GM12864 (cell line): ENCODE measurements at regions not wholly inside any gene's neighbourhood (a gene's known extent, or its start where the extent isn't known, plus 50 kb on each side); places are given as distances from the start of the nearest gene placed in this dataset.

Experiments used
- DNase-seq: peaks from one replicate; pipeline ENCODE4 v3.0.0-alpha.2; 2011; ENCODE audit warnings: low read depth
- H3K4me3 ChIP-seq: 2 replicates; pipeline ENCODE4 v1.5.1; 2011; ENCODE audit warnings: mild to moderate bottlenecking, low read depth, low read length, control low read depth
- TF ChIP-seq, protein P1 (sequence below): IDR thresholded peaks from 2 replicates; pipeline ENCODE4 v1.5.1; 2011; ENCODE audit warnings: low read depth, mild to moderate bottlenecking, moderate library complexity, low read length, control low read depth, inconsistent platforms; ENCODE audit errors: missing control alignments

DNA sequence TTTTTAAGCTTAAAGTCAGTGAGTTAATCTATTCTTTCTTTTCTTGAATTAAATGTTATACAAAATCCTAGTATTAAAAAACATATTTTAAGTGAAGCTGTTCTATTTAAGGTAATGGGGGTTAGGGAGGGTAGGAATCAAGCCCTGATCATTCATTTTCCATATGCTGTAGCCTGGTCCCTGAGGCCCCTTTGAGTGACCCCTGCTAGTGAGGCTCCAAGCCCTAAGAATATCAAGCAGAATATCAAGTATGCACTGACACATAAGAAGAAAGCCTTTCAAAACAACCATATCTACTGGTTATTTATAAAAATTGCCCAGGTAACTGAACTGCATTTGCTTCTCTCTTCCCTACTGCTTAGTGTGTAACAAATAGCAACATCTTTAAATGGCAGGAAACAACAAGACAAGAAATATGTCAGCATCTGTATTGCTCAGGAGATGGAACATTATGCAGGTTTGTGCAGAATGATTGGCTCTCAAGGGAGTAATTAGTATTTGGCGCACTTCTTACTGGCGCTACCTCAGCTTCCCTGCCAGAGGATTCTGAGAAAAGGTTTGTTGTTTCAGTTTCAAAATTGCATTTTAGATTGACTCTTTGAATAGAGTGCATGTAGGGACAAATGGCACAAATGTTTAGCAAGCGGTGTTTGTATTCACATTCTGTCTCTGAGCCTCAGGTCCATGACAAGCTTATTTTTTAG lies 223.0 kb downstream of the DUSP6 start:
- no peak overlapping the region for H3K4me3 ChIP-seq
- TF ChIP-seq, protein P1, sequence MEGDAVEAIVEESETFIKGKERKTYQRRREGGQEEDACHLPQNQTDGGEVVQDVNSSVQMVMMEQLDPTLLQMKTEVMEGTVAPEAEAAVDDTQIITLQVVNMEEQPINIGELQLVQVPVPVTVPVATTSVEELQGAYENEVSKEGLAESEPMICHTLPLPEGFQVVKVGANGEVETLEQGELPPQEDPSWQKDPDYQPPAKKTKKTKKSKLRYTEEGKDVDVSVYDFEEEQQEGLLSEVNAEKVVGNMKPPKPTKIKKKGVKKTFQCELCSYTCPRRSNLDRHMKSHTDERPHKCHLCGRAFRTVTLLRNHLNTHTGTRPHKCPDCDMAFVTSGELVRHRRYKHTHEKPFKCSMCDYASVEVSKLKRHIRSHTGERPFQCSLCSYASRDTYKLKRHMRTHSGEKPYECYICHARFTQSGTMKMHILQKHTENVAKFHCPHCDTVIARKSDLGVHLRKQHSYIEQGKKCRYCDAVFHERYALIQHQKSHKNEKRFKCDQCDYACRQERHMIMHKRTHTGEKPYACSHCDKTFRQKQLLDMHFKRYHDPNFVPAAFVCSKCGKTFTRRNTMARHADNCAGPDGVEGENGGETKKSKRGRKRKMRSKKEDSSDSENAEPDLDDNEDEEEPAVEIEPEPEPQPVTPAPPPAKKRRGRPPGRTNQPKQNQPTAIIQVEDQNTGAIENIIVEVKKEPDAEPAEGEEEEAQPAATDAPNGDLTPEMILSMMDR, result no peak
- no peak for DNase-seq

DNA sequence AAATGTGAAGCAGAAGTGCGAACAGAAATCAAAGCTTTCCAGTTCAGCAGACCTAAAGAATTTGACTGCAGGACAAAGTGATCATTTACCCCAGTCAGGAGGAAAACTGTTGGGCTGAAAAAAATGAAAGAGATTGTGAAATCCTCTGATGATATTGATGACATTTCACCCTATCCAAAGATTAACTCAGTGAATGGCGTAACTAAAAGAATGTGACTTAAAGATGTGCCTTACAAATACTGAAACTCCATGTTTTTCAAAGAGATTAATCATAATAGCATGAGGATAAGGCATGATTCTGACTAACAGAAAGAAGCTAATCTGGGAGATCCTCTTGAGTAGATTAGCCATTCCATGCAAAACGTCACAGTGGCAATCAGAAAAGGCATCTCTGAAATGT lies 225.6 kb downstream of the DUSP6 start:
- DNase-seq, result no peak
- H3K4me3 ChIP-seq, result no peak overlapping the region
- TF ChIP-seq, protein P1, result no peak

DNA sequence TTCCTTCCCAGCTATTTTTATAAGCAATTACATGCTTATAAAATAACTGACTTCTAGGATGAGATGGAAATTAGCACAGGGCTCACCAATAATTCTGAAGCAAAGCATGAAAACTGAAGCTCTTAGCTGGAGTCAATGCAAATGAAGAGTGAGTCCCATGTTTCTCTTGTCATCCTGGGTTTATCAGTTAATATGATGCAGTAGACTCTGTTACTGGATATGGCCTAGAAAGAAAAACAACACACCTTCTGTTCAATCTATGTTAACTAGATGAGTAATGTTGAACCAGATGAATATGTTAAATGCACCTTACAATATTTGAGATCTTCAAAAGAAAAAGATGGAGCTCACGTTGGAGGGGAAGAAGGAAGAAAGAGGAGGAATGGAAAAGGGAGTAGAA lies 229.4 kb downstream of the DUSP6 start:
- no peak overlapping the region for H3K4me3 ChIP-seq
- no peak for DNase-seq
- TF ChIP-seq, protein P1, result no peak

DNA sequence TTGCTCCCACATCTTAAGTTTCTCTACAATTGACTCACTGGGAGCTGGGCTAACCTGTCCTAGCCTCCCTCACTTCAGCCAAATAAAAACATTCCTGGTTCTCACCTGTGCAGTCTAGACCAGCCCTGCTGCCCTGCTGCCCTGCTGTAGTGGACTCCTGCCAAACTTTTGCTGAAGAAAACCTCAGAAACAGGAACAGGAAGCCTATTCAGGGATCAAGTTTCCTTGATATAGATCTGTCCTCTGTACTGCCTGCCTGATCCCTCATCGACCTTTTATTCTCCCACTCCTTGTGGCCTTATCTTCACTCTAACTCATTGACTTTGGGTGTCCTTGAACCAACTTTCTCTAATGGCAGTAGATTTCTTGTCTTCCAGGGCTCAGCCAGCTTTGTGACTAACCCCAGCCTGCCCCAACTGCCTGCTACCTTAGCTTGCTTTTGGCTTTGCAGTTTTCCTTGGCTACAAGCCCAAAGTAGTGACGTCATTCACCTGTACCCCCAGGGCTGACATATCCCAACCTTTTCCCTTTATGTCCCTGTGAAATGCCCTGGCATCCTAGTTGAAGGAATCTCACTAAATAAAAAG lies 234.8 kb downstream of the DUSP6 start:
- DNase-seq, result no peak
- TF ChIP-seq, protein P1, result no peak
- H3K4me3 ChIP-seq, result no peak overlapping the region

DNA sequence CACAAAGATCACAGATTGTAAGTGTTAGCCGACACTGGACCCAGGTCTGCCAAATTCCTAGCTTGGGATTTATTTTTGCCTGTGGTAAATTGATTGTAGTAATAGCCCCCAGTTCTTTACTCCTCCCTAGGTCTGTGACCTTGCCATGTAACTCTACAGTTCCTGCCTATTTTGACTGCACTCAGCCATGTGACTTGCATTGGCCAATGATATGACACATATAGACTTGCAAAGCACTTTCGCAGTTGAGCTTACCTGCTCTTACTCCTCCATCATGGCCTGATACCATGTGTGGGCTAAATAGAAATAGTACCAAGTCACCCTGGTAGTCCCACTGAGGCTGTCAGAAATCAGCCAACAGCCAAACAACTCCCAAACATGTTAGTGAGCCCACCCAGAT lies 240.3 kb downstream of the DUSP6 start:
- TF ChIP-seq, protein P1, result no peak
- DNase-seq, result no peak
- H3K4me3 ChIP-seq, result no peak overlapping the region

DNA sequence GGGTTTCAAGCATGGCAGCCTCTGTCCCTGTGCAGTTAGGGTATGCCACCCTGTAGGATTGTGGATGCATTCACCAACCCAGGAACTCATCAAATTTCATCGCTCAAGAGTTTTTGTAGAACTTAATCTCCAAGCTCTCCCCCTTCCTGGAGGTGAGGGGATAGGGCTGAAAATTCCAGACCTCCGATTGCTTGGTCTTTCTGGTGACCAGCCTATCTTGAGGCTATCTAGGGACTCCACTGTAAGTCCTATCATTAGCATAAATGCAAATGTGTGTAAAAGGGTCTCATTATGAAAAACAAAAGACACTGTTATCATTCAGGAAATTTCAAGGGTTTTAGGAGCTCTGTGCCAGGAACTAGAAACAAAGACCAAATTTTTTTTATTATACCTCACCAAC lies 244.0 kb downstream of the DUSP6 start:
- no peak overlapping the region for H3K4me3 ChIP-seq
- TF ChIP-seq, protein P1, result no peak
- no peak for DNase-seq

DNA sequence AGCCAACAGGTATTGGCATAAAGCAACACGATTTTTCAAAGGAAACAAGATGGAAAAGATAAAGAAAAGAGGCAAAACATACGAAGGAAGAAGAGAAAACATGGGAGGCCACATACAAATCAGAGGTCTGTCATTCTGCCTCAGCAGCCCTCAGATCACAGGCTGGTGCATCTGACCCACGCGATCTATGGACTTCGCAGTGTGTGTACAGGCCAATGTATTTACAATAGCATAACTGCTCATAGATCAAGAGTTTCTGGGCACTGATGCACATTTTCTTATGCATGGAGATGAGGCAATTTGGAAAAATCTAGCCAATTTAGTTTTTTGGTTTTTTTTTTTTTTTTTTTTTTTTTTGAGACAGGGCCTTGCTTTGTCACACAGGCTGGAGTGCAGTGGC lies 245.4 kb downstream of the DUSP6 start:
- TF ChIP-seq, protein P1, result no peak
- DNase-seq, result no peak
- no peak overlapping the region for H3K4me3 ChIP-seq
